Adrenal gland (tissue), 9 donors: ENCODE measurements at regions not wholly inside any gene's neighbourhood (a gene's known extent, or its start where the extent isn't known, plus 50 kb on each side); places are given as distances from the start of the nearest gene placed in this dataset.
"Not testable (repeated sequence)": the region's sequence is repeated elsewhere in the genome, so short reads cannot be mapped to it uniquely, and the experiment has no call there.

ENCODE experiments used
- DNase-seq, 7 donors: peaks; one replicate each; pipeline ENCODE4 v3.0.0-alpha.2; 2019 to 2020
- H3K27ac ChIP-seq, 5 donors: fragments of 200-600 bp; sonication (generic) in 4 of 5; 1 replicate in 3 of 5; 2 replicates in 2 of 5; pipeline versions ENCODE4 v1.5.1 to v1.8.0; 2016 to 2020; ENCODE audit warnings: mild to moderate bottlenecking in 1 of 5
- H3K27me3 ChIP-seq: fragments of 200-600 bp; 2 replicates; pipeline ENCODE4 v1.8.0; 2021
- H3K36me3 ChIP-seq, 2 donors: fragments of 200-600 bp; replicated peaks in 1 of 2; 1 replicate in 1 of 2; 2 replicates in 1 of 2; pipeline versions ENCODE4 v1.5.1 to v1.8.0; 2018 to 2022
- H3K4me1 ChIP-seq, 2 donors: fragments of 200-600 bp; replicated peaks in 1 of 2; 1 replicate in 1 of 2; 2 replicates in 1 of 2; pipeline versions ENCODE4 v1.5.1 to v1.8.0; 2018 to 2021
- H3K4me3 ChIP-seq, 4 donors: fragments of 200-600 bp; sonication (generic) in 3 of 4; one replicate each; pipeline ENCODE4 v1.5.1; 2016 to 2018
- H3K9me3 ChIP-seq, 3 donors: fragments of 200-600 bp; sonication (generic) in 1 of 3; replicated peaks in 1 of 3; 1 replicate in 2 of 3; 2 replicates in 1 of 3; pipeline versions ENCODE4 v1.5.1 to v1.8.0; 2016 to 2021
- CTCF ChIP-seq, 6 experiments: fragments of 450-650 bp in 4 of 6; fragments of 200-600 bp in 2 of 6; sonication (generic) in 1 of 6; IDR thresholded peaks; 1 replicate in 5 of 6; 2 replicates in 1 of 6; pipeline versions ENCODE4 v1.5.1 to v1.8.0; 2016 to 2021; ENCODE audit warnings: antibody characterized with exemption in 6 of 6, mild to moderate bottlenecking in 2 of 6, moderate library complexity in 1 of 6
- POLR2A ChIP-seq, 2 donors: fragments of 450-650 bp; IDR thresholded peaks; one replicate each; pipeline ENCODE4 v1.6.1; 2017; ENCODE audit warnings: antibody characterized with exemption in 2 of 2, mild to moderate bottlenecking in 2 of 2, moderate library complexity in 1 of 2
- WGBS, 4 donors: extraction: QIAGEN DNeasy Blood & Tissue Kit in 2 of 4; methylation state at CpG; one replicate each; pipeline versions ENCODE4 v1.1.5 to v1.1.7; 2013 to 2017; 5-methylcytosine and 5-hydroxymethylcytosine counted together
- intact Hi-C, 2 donors: fragments of 100-400 bp; cut with DNase I; formaldehyde crosslinking; loops; one replicate each; pipeline versions ENCODE4 v1.14.1 to v1.15.0; 2022 to 2023
- donor health status: healthy with polysubstance abuse.
- donor health status: Bipolar disorder and iron deficiency.
- donor health status: DM: yes; HTN: yes; CAD: no.
- donor health status: DM: no; HTN: no; CAD: no.
- donor health status: DM: no; HTN: no; CAD: no.

GRCh38 chr12:11497438-11497837 lies 102.1 kb upstream of the PRB2 start:
- TF ChIP-seq CTCF (IDR thresholded peaks at IDR 0.05) = no peak
- no peak for TF ChIP-seq POLR2A (IDR thresholded peaks at IDR 0.05)
- WGBS, 4 donors = 77 to 87% (median 81%) methylated on average over 4 to 7 of the region's 7 CpGs

GRCh38 chr12:11497995-11498394 lies 102.6 kb upstream of the PRB2 start:
- TF ChIP-seq CTCF (IDR thresholded peaks at IDR 0.05) = no peak
- no peak for TF ChIP-seq POLR2A (IDR thresholded peaks at IDR 0.05)
- H3K9me3 ChIP-seq = no peaks in the 10 kb centered on the region
- H3K4me3 ChIP-seq = no peak overlapping the region
- WGBS, 4 donors = 77 to 83% (median 81%) methylated on average over 4 of the region's 4 CpGs
- intact Hi-C loops = no loop called here
- H3K27ac ChIP-seq = no peak overlapping the region
- H3K4me1 ChIP-seq = peaks cover 5% of the 10 kb centered on the region in 2 donors
- H3K27me3 ChIP-seq = no peaks in the 10 kb centered on the region
- DNase-seq = no peak
- H3K36me3 ChIP-seq = no peaks in the 10 kb centered on the region

More at GRCh38 chr12:11497438-11497837, 102.1 kb upstream of the PRB2 start:
- no peaks in the 10 kb centered on the region for H3K36me3 ChIP-seq
- H3K27ac ChIP-seq = no peak overlapping the region
- DNase-seq = no peak
- no peaks in the 10 kb centered on the region for H3K27me3 ChIP-seq
- H3K4me1 ChIP-seq = peaks cover 5% of the 10 kb centered on the region in 2 donors
- H3K9me3 ChIP-seq = no peaks in the 10 kb centered on the region
- no peak overlapping the region for H3K4me3 ChIP-seq
- intact Hi-C loops = no loop called here

DNA sequence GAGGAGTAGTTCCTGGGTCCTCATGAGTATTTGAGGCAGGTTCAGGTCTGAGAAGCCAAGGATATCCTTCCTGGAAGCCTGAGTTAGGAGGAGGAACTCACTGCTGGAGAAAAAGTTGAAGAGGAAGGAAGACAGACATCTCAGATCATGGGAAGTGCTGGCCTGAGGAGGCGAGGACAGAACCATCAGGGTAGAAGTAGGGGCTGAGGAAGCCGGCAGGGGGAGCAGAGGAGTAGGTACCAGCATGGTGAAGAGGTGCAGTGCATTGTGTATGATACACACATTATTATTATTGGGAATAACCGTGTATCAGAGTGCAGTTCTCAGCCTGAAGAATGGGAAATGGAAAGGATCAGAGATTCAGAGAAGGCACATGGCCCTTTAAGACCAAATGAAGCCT lies 103.2 kb upstream of the PRB2 start:
- H3K4me1 ChIP-seq, H3K9me3 ChIP-seq, H3K36me3 ChIP-seq, DNase-seq, H3K4me3 ChIP-seq, H3K27ac ChIP-seq, intact Hi-C loops, H3K27me3 ChIP-seq: not testable (repeated sequence)
- 43 to 53% (median 48%) methylated on average over 3 of the region's 3 CpGs for WGBS, 4 donors

DNA sequence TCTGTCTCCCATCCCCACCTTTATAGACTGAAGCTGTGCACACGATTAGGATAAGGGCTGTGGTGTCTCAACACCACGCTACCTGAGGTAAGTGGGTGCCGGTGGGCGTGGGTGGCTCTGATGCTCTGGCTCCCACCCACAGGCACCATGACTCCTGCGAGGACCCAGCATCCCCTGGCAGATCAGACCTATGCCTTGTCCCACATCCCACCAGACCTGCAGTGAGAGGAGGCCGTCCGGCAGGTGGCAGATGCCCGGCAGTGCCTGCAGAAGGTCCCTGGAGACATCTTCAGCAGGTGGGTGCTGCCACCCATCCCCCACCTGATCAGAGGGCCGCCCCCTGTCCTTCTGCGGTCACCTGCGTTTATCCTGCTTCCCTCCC lies 104.4 kb upstream of the PRB2 start:
- intact Hi-C loops = no loop called here
- Histone ChIP-seq H3K36me3 (no peaks in the 10 kb centered on the region), H3K4me1 (peaks cover 5% of the 10 kb centered on the region in 2 donors), H3K9me3 (no peaks in the 10 kb centered on the region), H3K27ac (no peak overlapping the region), H3K4me3 (no peak overlapping the region), H3K27me3 (no peaks in the 10 kb centered on the region)
- TF ChIP-seq CTCF (IDR thresholded peaks at IDR 0.05) = no peak
- no peak for TF ChIP-seq POLR2A (IDR thresholded peaks at IDR 0.05)
- DNase-seq = no peak
- WGBS, 4 donors = 58 to 80% (median 62%) methylated on average over 1 to 11 of the region's 11 CpGs

DNA sequence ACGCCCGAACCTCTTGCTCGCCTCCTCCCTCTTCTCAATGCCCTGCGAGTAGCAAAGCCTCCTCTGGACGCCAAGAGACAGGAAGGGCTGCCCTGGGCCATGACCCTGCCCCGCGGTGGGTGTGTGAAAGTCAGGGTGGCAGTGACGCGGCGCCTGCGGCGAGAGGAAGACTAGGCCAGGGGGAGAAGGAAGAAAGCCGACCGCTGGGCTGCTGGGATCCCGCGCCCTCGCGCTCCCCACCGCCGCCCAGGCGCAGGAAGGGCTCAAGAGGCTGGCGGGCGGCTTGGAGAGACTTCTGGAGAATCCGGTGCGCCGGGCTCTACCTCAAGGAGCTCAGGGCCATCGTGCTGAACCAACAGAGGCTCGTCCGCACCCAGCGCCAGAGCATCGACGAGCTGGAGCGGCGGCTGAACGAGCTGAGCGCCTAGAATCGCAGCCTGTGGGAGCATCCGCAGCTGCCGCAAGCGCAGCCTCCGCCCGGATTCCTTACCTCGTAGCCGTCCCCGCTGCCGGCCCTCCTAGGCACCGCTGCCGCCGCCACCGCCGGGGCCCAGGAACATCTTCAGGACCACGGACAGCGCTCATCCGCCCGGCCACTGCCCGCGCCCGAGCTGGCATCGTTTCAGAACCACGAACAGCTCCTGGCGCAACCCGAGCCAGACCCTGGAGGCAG lies 105.0 kb upstream of the PRB2 start:
- Histone ChIP-seq H3K4me1 (peaks cover 5% of the 10 kb centered on the region in 2 donors), H3K27ac (no peak overlapping the region), H3K36me3 (no peaks in the 10 kb centered on the region), H3K27me3 (no peaks in the 10 kb centered on the region), H3K4me3 (no peak overlapping the region), H3K9me3 (no peaks in the 10 kb centered on the region)
- WGBS, 4 donors = 3 to 5% (median 5%) methylated on average over 16 to 62 of the region's 62 CpGs; no CpG with 5 or more reads in 1 of the 4 donors
- no peak for TF ChIP-seq POLR2A (IDR thresholded peaks at IDR 0.05)
- TF ChIP-seq CTCF (IDR thresholded peaks at IDR 0.05) = no peak
- peak; percentile 83 to 93 (median 90) for DNase-seq
- intact Hi-C loops = no loop called here
